ENCODE measurements at regions not wholly inside any gene's neighbourhood (a gene's known extent, or its start where the extent isn't known, plus 50 kb on each side); places are given as distances from the start of the nearest gene placed in this dataset.

GRCh38 chr1:5231541-5232315 lies 577.3 kb downstream of the AJAP1 start:
- no peak overlapping the region for H3K27ac ChIP-seq
- peaks cover 6% of the 10 kb centered on the region for H3K9me3 ChIP-seq (ENCODE audit: severe bottlenecking)
- no peak overlapping the region for H3K4me3 ChIP-seq (ENCODE audit: low read depth, low read length)
- TF ChIP-seq CTCF (IDR thresholded peaks at IDR 0.05; ENCODE audit: low read depth, low read length), result no peak
- DNase-seq, result no peak
- no peaks in the 10 kb centered on the region for H3K36me3 ChIP-seq
- peaks cover 32% of the 10 kb centered on the region for H3K27me3 ChIP-seq (ENCODE audit: insufficient read depth, low read depth, severe bottlenecking)

GRCh38 chr1:5227114-5227513 lies 572.7 kb downstream of the AJAP1 start:
- no peak for TF ChIP-seq CTCF (IDR thresholded peaks at IDR 0.05; ENCODE audit: low read depth, low read length)
- H3K27me3 ChIP-seq (ENCODE audit: insufficient read depth, low read depth, severe bottlenecking), result peaks cover 6% of the 10 kb centered on the region
- DNase-seq, result no peak

GRCh38 chr1:5225707-5226704 lies 571.6 kb downstream of the AJAP1 start:
- H3K27me3 ChIP-seq (ENCODE audit: insufficient read depth, low read depth, severe bottlenecking), result peaks cover 6% of the 10 kb centered on the region
- peak overlapping the region; percentile 43 for H3K27ac ChIP-seq
- no peaks in the 10 kb centered on the region for H3K36me3 ChIP-seq
- no peak for TF ChIP-seq CTCF (IDR thresholded peaks at IDR 0.05; ENCODE audit: low read depth, low read length)
- no peaks in the 10 kb centered on the region for H3K9me3 ChIP-seq (ENCODE audit: severe bottlenecking)
- H3K4me3 ChIP-seq (ENCODE audit: low read depth, low read length), result peak overlapping the region; percentile 24
- DNase-seq, result peak; percentile 34

More at GRCh38 chr1:5227114-5227513, 572.7 kb downstream of the AJAP1 start:
- Histone ChIP-seq H3K9me3 (ENCODE audit: severe bottlenecking) (no peaks in the 10 kb centered on the region), H3K36me3 (no peaks in the 10 kb centered on the region), H3K4me3 (ENCODE audit: low read depth, low read length) (no peak overlapping the region), H3K27ac (no peak overlapping the region)

- Histone ChIP-seq H3K27me3 (ENCODE audit: insufficient read depth, low read depth, severe bottlenecking) (peaks cover 8% of the 10 kb centered on the region), H3K27ac (no peak overlapping the region), H3K4me3 (ENCODE audit: low read depth, low read length) (no peak overlapping the region), H3K9me3 (ENCODE audit: severe bottlenecking) (no peaks in the 10 kb centered on the region), H3K36me3 (no peaks in the 10 kb centered on the region)
- TF ChIP-seq CTCF (IDR thresholded peaks at IDR 0.05; ENCODE audit: low read depth, low read length), result no peak
- DNase-seq, result peak; percentile 23
These were observed 568.8 kb downstream of the AJAP1 start for GRCh38 chr1:5223206-5223605.

- DNase-seq, result no peak
- Histone ChIP-seq H3K4me3 (ENCODE audit: low read depth, low read length) (no peak overlapping the region), H3K27ac (no peak overlapping the region), H3K9me3 (ENCODE audit: severe bottlenecking) (no peaks in the 10 kb centered on the region), H3K27me3 (ENCODE audit: insufficient read depth, low read depth, severe bottlenecking) (peaks cover 8% of the 10 kb centered on the region), H3K36me3 (no peaks in the 10 kb centered on the region)
- TF ChIP-seq CTCF (IDR thresholded peaks at IDR 0.05; ENCODE audit: low read depth, low read length), result no peak
These were observed 568.2 kb downstream of the AJAP1 start for GRCh38 chr1:5222626-5223025.
